GM12891 (cell line): ENCODE measurements at regions not wholly inside any gene's neighbourhood (a gene's known extent, or its start where the extent isn't known, plus 50 kb on each side); places are given as distances from the start of the nearest gene placed in this dataset.
"Not testable (repeated sequence)": the region's sequence is repeated elsewhere in the genome, so short reads cannot be mapped to it uniquely, and the experiment has no call there.

ENCODE experiments used
- DNase-seq: peaks from one replicate; pipeline ENCODE4 v3.0.0; 2011; ENCODE audit warnings: low spot score; ENCODE audit not compliant: insufficient read length
- FAIRE-seq: peaks from 2 replicates; lab custom pipeline; 2011; peaks lifted over from hg19 to GRCh38; lab: Jason Lieb, UNC
- PAX5 ChIP-seq: IDR thresholded peaks from 2 replicates; pipeline ENCODE4 v1.6.1; 2011; ENCODE audit warnings: low read length, moderate library complexity, mild to moderate bottlenecking; ENCODE audit not compliant: insufficient read depth, severe bottlenecking
- POLR2A ChIP-seq: IDR thresholded peaks from 2 replicates; pipeline ENCODE4 v1.6.1; 2011; ENCODE audit warnings: low read depth, low read length, control low read depth
- POLR2AphosphoS5 ChIP-seq: IDR thresholded peaks from 2 replicates; pipeline ENCODE4 v1.6.1; 2011; ENCODE audit warnings: low read depth, low read length, control low read depth
- POU2F2 ChIP-seq: IDR thresholded peaks from 2 replicates; pipeline ENCODE4 v1.6.1; 2011; ENCODE audit warnings: low read depth, mild to moderate bottlenecking, control low read depth, low read length, moderate library complexity
- SPI1 ChIP-seq: IDR thresholded peaks from 2 replicates; pipeline ENCODE4 v1.6.1; 2011; ENCODE audit warnings: low read depth, low read length, control low read depth
- TAF1 ChIP-seq: IDR thresholded peaks from 2 replicates; pipeline ENCODE4 v1.6.1; 2011; ENCODE audit warnings: low read depth, low read length, control low read depth

- TF ChIP-seq POLR2A (no peak), PAX5 (no peak), SPI1 (no peak), TAF1 (no peak), POLR2AphosphoS5 (no peak), POU2F2 (no peak)
- no peak for FAIRE-seq
- DNase-seq = no peak
Measured at GRCh38 chr5:119750887-119751733, 121.8 kb downstream of the FAM170A start.

- DNase-seq (no peak), FAIRE-seq (no peak)
- no peak for TF ChIP-seq PAX5
Measured at GRCh38 chr5:119751734-119752094, 122.4 kb downstream of the FAM170A start.

- DNase-seq (no peak), FAIRE-seq (no peak)
- TF ChIP-seq POU2F2 (no peak), TAF1 (no peak), POLR2AphosphoS5 (no peak), POLR2A (no peak)
Measured at GRCh38 chr5:119752921-119753886, 123.8 kb downstream of the FAM170A start.

- DNase-seq, FAIRE-seq: not testable (repeated sequence)
Measured at GRCh38 chr5:119754825-119755224, 125.5 kb downstream of the FAM170A start.

DNA sequence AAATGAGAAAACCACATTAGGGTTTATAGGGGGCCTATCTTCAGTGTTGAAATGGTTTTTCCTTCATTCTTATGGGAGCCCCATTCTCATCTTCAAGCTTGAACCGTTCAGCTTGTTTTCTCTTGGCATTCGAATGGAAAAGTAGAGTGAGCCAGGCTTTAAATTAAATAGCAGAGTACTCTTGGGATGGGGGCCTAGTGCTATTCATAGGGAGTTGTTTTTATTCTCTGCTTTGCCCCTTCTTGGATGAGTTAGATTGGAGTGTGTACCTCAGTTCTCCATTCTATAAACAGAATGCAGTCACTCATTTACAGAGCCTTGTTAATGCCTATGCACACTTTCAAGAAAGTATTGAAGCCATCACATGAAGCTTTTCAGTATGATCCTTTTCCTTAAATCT, 127.9 kb downstream of the FAM170A start:
- no peak for TF ChIP-seq TAF1
- no peak for TF ChIP-seq PAX5
- TF ChIP-seq SPI1 = no peak
- no peak for TF ChIP-seq POLR2A
- no peak for TF ChIP-seq POU2F2
- TF ChIP-seq POLR2AphosphoS5 = no peak
- DNase-seq = no peak
- FAIRE-seq = no peak

- FAIRE-seq, DNase-seq: not testable (repeated sequence)
Measured at GRCh38 chr5:119769695-119770693, 140.6 kb downstream of the FAM170A start.

GRCh38 chr5:119780145-119780544, 150.8 kb downstream of the FAM170A start:
- not testable (repeated sequence) for DNase-seq, FAIRE-seq

DNA sequence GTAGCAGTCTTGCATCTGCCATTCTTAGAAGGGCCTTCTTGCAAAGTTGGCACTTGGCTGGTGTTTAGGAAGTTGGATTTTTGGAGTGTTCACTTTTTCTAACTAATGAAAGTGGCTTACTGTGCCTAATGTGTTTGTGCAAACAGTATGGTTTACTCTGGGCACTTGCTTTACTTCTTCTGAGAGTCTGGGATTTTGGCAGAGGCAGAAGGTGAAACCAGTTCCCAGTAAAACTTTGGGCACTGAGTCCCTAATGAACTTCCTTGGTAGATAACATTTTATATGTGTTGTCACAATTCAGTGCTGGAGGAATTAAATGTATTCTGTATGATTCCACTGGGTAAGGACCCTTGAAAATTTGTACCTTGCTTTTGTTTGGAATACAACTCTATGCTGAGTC, 155.7 kb downstream of the FAM170A start:
- FAIRE-seq (no peak), DNase-seq (no peak)
- TF ChIP-seq PAX5 (no peak), SPI1 (no peak), POU2F2 (no peak), POLR2A (no peak)

DNA sequence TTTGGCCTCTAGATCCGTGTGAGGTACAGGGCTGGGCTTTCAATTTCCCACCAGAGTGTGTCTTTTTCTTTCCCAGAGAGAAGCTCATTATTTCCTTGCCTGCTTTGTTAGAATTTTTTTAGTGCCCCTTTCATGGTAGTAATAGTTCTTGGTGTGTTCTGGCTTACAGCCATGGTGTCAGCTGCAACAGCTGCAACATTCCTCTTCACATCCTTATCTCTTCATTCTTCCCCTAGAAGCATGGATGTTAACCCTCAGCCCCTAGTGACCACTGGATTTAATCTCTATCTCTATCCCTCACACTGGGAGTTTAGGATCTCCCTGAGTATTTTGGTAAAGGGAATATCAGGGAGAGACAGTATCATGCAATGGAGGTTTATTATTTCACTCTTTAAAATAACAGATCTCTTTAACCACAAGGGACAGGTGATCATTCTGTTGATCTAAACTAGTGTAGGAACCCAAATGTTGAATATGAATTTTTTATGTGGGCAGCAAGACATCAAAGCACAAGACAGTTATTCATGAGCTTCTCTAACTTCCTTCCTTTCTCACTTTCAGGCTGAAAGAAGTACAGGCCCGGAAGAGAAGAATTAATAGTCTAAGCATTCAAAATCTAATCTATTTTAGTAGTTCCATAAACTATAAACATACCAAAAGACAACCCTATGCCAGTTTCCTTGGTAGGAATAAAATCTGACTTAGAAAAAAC, 160.2 kb downstream of the FAM170A start:
- no peak for DNase-seq
- FAIRE-seq = no peak
- no peak for TF ChIP-seq POLR2AphosphoS5
- TF ChIP-seq POLR2A = no peak
- TF ChIP-seq POU2F2 = no peak
- TF ChIP-seq TAF1 = no peak
- TF ChIP-seq PAX5 = no peak
- no peak for TF ChIP-seq SPI1
